WTC11 (cell line): ENCODE measurements at regions not wholly inside any gene's neighbourhood (a gene's known extent, or its start where the extent isn't known, plus 50 kb on each side); places are given as distances from the start of the nearest gene placed in this dataset.

ENCODE experiments used
- ATAC-seq: fragments of 200-7000 bp; cut with Tn5 transposase; 2 replicates; pipeline ENCODE4 v1.10.0; 2021; ENCODE audit warnings: mild to moderate bottlenecking, moderate library complexity
- CTCF ChIA-PET: fragments of 300-600 bp; sonication (Branson Sonifier 250); formaldehyde crosslinking; loops from one replicate; lab custom pipeline; 2021; ENCODE audit warnings: antibody characterized with exemption; lab: Charles Lee
- POLR2A ChIA-PET: fragments of 350-600 bp; sonication (Branson Sonifier 250); formaldehyde crosslinking; loops from one replicate; lab custom pipeline; 2021; ENCODE audit warnings: antibody characterized with exemption; lab: Charles Lee
- DNase-seq: peaks from one replicate; pipeline ENCODE4 v3.0.0; 2021; ENCODE audit warnings: low spot score
- H3K27ac Mint-ChIP-seq: 2 replicates; pipeline ENCODE4 v1.8.0; 2021; ENCODE audit warnings: mixed read lengths
- H3K27me3 Mint-ChIP-seq: 2 replicates; pipeline ENCODE4 v1.8.0; 2021; ENCODE audit warnings: low read depth, mild to moderate bottlenecking, moderate library complexity, mixed read lengths
- H3K36me3 Mint-ChIP-seq: 2 replicates; pipeline ENCODE4 v1.8.0; 2021; ENCODE audit warnings: mixed read lengths
- H3K4me1 Mint-ChIP-seq: 2 replicates; pipeline ENCODE4 v1.8.0; 2022; ENCODE audit warnings: mixed read lengths
- H3K4me3 Mint-ChIP-seq: 2 replicates; pipeline ENCODE4 v1.8.0; 2021; ENCODE audit warnings: mild to moderate bottlenecking, moderate library complexity, mixed read lengths
- H3K9me3 Mint-ChIP-seq: 2 replicates; pipeline ENCODE4 v1.8.0; 2021; ENCODE audit warnings: mixed read lengths
- ARID4B ChIP-seq: sonication (generic); formaldehyde crosslinking; IDR thresholded peaks from 2 replicates; pipeline ENCODE4 v1.8.0; 2023; ENCODE audit warnings: missing genetic modification reagents, mild to moderate bottlenecking, borderline replicate concordance
- CBFB ChIP-seq: sonication (generic); formaldehyde crosslinking; IDR thresholded peaks from 2 replicates; pipeline ENCODE4 v1.8.1; 2022; ENCODE audit warnings: mild to moderate bottlenecking, low read depth, missing genetic modification reagents
- CTCF ChIP-seq: fragments of 200-600 bp; IDR thresholded peaks from 2 replicates; pipeline ENCODE4 v1.8.0; 2022; ENCODE audit warnings: antibody characterized with exemption
- E2F1 ChIP-seq: sonication (generic); formaldehyde crosslinking; IDR thresholded peaks from 2 replicates; pipeline ENCODE4 v1.8.0; 2022; ENCODE audit warnings: mild to moderate bottlenecking, missing genetic modification reagents
- HMGXB4 ChIP-seq: sonication (generic); formaldehyde crosslinking; IDR thresholded peaks from 2 replicates; pipeline ENCODE4 v1.8.1; 2023; ENCODE audit warnings: mild to moderate bottlenecking, moderate library complexity, missing genetic modification reagents
- NR1H2 ChIP-seq: sonication (generic); formaldehyde crosslinking; IDR thresholded peaks from 2 replicates; pipeline ENCODE4 v1.9.0; 2021; ENCODE audit warnings: mild to moderate bottlenecking, moderate library complexity, missing genetic modification reagents
- PRDM15 ChIP-seq: sonication (generic); formaldehyde crosslinking; IDR thresholded peaks from 2 replicates; pipeline ENCODE4 v1.8.0; 2022; ENCODE audit warnings: missing genetic modification reagents
- SMAD4 ChIP-seq: sonication (generic); formaldehyde crosslinking; IDR thresholded peaks from 2 replicates; pipeline ENCODE4 v1.8.0; 2022; ENCODE audit warnings: mild to moderate bottlenecking, missing genetic modification reagents
- TCF7 ChIP-seq: sonication (generic); formaldehyde crosslinking; IDR thresholded peaks from 2 replicates; pipeline ENCODE4 v1.8.0; 2022; ENCODE audit warnings: mild to moderate bottlenecking, low read depth, missing genetic modification reagents, moderate library complexity
- TP53 ChIP-seq: sonication (generic); formaldehyde crosslinking; IDR thresholded peaks from 2 replicates; pipeline ENCODE4 v1.8.1; 2023; ENCODE audit warnings: mild to moderate bottlenecking, missing genetic modification reagents
- ZBTB21 ChIP-seq: sonication (generic); formaldehyde crosslinking; IDR thresholded peaks from 2 replicates; pipeline ENCODE4 v1.8.1; 2023; ENCODE audit warnings: mild to moderate bottlenecking, missing genetic modification reagents, borderline replicate concordance
- ZNF121 ChIP-seq: sonication (generic); formaldehyde crosslinking; IDR thresholded peaks from 2 replicates; pipeline ENCODE4 v1.8.0; 2023; ENCODE audit warnings: missing genetic modification reagents
- ZNF263 ChIP-seq: sonication (generic); formaldehyde crosslinking; IDR thresholded peaks from 2 replicates; pipeline ENCODE4 v1.8.1; 2022; ENCODE audit warnings: low read depth, mild to moderate bottlenecking, moderate library complexity, missing genetic modification reagents
- ZNF281 ChIP-seq: sonication (generic); formaldehyde crosslinking; IDR thresholded peaks from 2 replicates; pipeline ENCODE4 v1.8.0; 2023; ENCODE audit warnings: mild to moderate bottlenecking, missing genetic modification reagents
- ZNF423 ChIP-seq: fragments of 250-450 bp; sonication (Bioruptor Pico); IDR thresholded peaks from 2 replicates; pipeline ENCODE4 v2.1.2; 2022; ENCODE audit warnings: mild to moderate bottlenecking, moderate library complexity

- TF ChIP-seq ZNF281, result no peak
- TF ChIP-seq CTCF, result no peak
- no peak for TF ChIP-seq TCF7
- TF ChIP-seq, all 79 proteins: peak for 0
Observed at GRCh38 chr6:87806635-87807034, 104.6 kb upstream of the AKIRIN2 start (continued).

- Mint-ChIP-seq H3K9me3 (no peaks in the 10 kb centered on the region), H3K4me3 (no peak overlapping the region), H3K4me1 (no peaks in the 10 kb centered on the region), H3K36me3 (no peaks in the 10 kb centered on the region)
- ATAC-seq, result no peak
- CTCF ChIA-PET, result no interaction called here
- POLR2A ChIA-PET, result no interaction called here
- TF ChIP-seq ZNF423 (CRISPR knock-in tag), result no peak
- no peak for TF ChIP-seq ARID4B (CRISPR knock-in tag)
- no peak for TF ChIP-seq TP53 (CRISPR knock-in tag)
- no peak for TF ChIP-seq HMGXB4 (CRISPR knock-in tag)
- TF ChIP-seq ZNF121 (CRISPR knock-in tag), result no peak
- no peak for TF ChIP-seq E2F1 (CRISPR knock-in tag)
- no peak for TF ChIP-seq SMAD4
- no peak for TF ChIP-seq PRDM15 (CRISPR knock-in tag)
- no peak for TF ChIP-seq ZNF263 (CRISPR knock-in tag)
- no peak for TF ChIP-seq CBFB (CRISPR knock-in tag)
- TF ChIP-seq ZBTB21 (CRISPR knock-in tag), result no peak
- TF ChIP-seq NR1H2, result no peak
- TF ChIP-seq, all 79 proteins: peak for 0
- Mint-ChIP-seq H3K27ac (no peak overlapping the region), H3K27me3 (no peaks in the 10 kb centered on the region)
- no peak for DNase-seq
Observed at GRCh38 chr6:87806099-87806498, 104.1 kb upstream of the AKIRIN2 start.
